GM18870 (cell line): ENCODE measurements at regions not wholly inside any gene's neighbourhood (a gene's known extent, or its start where the extent isn't known, plus 50 kb on each side); places are given as distances from the start of the nearest gene placed in this dataset.

Experiments used
- ATAC-seq: cut with Tn5 transposase; IDR thresholded peaks from one replicate; pipeline ENCODE4 v1.9.1; 2021; ENCODE audit warnings: moderate library complexity; ENCODE audit not compliant: unreplicated experiment

DNA sequence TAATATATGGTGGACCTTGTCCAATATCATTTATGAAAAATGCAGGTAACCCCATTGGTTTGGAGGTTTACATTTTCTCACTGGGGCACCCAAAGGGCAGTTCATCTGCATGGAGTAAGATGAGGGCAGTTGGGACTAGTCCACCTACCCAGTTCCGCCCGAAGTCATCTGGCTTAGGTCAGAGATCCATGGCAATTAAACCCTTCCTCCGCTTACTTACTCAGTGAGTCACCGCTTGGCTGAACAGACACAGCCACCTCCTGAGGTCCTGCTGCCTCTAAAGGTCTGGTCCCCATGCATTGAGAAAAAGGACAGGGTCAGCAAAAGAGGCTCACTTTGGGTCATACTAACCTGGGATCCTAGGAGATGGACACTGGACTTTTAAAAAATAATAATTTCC, 102.9 kb upstream of the PRL start:
- ATAC-seq, result no peak

DNA sequence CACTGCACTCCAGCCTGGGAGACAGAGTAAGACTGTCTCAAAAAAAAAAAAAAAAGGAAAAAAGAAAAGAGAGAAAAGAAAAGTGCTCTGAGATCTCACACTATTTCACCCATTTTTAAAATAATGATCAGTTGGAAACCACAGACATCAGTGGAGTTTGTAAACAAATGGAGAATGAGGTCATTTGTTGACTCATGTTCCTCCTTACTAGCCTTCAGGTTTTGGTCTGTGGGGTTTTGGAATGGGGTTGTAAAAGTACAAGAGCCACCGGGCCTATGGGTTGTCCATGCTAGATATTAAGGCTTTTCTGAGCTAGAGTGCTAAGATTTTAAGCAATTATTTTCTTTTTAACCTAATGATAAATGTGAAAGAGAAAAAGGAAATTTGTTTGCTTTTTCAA, 104.4 kb upstream of the PRL start:
- no peak for ATAC-seq

DNA sequence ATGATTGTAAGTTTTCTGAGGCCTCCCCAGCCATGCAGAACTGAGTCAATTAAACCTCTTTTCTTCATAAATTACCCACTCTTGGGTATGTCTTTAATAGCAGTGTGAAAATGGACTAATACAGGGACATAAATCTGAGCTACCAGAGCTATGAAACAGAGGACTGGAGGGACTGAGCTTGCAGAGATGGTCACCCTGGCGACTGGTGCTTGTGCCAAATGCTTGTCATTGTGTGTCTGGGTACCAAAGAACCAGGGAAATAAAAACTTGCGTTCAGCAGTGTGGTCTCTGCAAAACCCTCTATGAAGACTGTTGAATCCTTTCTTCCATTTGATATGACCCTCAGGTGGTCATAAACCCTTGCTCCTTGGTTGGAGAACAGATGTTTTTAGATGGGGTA, 105.1 kb upstream of the PRL start:
- no peak for ATAC-seq

DNA sequence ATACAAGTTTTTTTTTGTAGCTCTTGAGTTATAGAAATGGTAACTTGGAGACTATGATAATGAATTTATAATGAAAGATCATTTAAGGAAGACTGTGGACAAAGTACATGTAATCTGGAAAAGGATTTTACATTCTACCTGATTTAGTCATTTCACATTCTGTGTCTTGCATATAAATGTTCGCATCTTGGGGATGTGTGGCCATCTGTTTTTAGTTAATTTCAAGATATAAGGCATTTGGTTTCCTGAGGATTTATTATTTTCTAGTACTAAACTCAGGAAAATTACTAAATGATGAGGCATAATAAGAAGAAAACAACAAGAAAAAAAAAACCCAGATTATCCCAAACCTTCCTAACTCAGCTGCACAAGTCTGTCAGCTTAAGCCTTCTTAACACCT, 112.7 kb upstream of the PRL start:
- ATAC-seq, result no peak

DNA sequence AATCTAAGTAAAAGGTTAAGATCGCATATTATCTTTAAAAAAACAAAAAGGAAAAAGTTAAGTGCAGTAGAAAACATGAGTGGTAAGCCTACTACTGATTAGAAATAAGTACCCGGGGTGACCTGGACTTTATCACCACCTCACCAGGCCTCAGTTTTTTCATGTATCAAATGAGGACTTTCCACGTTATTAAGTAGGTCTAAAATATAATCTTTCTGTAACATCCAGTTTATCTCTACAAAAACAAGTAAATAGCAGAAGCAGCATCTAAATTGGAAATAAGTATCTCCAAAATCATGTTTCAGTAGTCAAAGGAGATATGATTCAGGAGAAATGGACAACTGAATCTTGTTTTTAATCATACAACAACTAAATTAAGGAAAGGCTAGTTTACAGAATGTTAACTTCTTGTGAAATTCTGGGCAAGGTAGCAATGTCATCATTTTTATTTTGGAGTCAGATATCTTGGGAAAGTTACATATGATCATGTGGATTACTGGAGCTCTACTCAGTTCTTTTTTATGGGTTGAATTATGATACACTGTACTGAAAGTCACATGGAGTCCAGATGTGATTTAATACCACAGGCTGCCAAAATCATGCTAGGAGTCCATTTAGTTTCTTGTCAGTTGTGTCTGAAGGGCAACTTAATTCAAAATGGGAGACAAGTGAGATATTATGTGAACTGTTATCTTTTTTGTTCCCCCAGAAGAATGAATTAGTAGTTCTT, 114.7 kb upstream of the PRL start:
- no peak for ATAC-seq

DNA sequence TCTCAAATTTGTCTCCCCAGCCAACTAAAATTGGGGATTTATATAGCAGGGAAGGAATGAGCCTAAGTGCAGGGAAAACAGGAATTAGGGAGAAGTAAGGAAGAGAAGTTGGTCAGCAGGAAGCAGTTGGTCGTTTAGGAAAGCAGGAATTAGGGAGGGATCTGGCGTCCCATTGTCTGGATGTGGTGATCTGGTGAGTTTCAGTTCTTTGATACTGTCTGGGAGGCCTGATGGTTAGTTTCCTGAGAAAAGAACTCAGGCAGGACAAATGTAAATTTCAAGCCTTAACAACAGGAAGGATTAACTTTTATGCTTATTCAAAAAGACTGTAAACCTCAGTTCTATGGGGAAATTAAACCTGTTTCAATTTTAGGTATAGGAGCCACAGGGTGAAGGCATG, 116.2 kb upstream of the PRL start:
- no peak for ATAC-seq

DNA sequence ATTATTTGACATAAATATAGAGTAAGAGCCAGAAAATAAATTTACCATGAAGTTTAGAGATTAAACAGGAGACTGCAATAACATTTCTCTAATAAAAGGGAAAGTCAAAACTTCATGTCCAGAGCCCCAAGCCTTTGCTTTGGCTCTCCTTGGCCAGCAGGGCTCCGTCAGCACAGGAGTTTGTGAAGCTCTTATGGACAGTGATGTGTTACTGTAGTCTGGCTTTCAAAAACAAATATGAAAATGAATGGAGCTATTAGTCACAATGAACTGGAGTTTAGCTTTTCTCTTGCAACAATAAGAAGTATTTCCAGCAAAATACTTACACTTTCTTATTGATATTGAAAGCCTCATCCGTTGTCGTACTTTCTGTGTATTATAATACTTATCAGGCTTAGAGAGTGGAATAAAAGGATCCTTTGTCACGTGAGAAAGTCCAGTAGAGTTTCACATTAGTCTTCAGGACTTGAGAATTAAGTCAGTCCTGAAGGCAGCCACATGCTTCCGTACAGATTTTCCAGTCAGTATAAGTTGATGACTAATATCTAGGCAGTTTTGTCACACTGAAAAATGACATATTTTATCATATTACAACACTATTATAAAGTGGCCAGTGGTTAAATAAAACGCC, 117.0 kb upstream of the PRL start:
- ATAC-seq, result no peak

DNA sequence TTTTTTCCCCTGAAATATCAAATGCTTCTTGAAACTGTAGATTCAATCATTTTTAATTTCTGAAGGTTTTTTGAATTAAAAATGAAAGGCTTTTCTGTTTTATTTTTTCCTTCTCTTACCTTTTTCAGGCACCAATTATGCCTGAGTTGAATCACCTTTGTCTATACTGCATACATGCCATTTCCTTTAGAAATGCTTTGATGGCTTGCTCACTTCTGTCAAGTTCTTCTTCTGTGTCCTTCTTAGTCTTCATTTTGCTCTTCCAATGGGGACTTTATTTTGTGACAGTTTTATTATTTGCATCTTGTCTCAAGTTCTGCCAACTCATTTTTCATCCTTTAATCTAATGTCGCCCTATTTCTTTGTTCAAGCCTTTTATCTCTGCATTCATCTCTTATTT, 121.9 kb upstream of the PRL start:
- ATAC-seq, result no peak

DNA sequence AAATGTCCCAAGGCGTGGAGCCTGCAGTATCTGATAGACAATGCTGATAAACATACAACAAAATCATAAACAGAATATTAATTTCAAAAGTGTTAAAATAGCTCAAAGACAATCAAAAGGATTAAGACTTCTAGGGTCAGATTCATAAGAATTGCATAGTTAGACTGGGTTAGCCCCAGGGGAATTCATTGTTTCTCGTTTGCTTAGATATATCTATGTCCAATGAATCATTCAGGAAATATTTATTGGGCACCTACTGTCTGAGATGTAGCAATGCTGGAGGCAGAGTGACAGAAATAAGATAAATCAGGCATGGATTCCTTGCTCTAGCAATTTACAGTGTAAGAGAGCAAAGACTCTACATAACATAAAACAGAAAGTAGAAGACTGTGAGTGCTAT, 124.4 kb upstream of the PRL start:
- no peak for ATAC-seq

DNA sequence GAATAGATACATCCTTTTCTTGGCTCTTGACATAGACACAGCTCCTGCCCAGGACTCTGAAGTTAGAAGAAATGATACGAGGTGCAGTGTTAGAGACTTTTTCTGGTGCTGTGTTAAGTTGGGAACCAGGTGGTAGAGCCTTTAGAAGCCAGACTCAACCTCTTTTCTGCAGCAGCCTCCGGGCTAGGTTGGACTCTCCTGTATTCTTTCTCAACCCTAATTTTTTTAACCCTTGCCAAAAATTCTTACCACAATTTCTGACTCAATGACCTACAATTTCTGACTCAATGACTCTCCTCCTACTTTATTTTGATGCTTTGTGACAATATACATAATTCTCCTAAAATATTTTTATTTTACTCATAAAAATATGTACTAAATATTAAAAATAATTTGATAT, 127.4 kb upstream of the PRL start:
- no peak for ATAC-seq

DNA sequence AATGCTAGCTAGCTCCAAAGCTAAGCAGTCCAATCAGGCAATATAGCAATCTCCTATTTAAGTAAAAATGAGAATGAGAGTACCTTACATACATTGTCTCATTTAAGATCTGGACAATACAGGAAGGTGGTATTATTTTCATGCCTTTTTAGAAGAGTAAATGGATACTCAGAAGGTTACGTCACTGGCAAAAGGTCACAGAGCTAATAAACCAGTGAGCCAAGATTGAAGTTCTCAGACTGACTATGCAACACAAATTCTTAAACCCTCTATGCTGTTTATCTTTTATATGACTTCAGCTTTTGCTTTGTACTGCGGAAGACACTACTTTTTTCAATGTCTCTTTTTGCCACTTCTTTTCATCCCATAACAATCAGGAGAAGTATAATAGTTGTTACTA, 135.2 kb upstream of the PRL start:
- ATAC-seq, result no peak

DNA sequence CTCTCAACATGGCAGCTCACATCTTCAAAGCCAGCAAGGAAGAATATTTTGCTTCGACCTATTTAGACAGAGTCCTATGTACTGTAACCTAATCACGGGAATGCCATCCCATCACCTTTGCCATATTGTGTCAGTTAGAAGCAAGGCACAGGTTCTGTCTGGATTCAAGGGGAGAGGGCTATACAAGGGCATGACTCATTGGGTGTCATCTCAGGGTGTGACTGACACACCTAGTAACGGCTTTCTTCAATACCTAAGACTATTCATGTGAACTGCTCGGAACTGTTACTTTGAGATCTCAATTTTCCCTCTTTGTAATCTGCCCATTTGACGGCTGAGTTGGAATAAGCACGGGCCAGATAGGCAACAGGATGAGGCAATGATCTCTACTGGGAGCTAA, 135.6 kb upstream of the HDGFL1 start:
- ATAC-seq, result no peak

DNA sequence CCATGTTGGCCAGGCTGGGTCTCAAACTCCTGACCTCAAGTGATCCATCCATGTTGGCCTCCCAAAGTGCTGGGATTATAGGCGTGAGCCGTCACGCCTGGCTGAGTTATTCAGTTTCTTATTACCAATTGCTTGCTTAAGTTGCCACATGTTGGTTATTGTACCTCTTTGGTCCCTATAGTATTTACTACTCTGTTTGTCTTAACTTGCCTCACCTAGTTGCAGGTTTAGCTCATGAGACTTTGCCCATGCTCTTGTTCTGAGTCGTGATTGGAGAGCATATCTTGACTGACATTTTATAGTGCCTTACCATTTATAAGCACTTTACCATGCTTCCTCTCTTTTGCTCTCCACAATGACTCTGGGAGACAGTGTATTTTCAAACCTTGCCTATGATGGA, 134.2 kb upstream of the HDGFL1 start:
- ATAC-seq, result no peak

DNA sequence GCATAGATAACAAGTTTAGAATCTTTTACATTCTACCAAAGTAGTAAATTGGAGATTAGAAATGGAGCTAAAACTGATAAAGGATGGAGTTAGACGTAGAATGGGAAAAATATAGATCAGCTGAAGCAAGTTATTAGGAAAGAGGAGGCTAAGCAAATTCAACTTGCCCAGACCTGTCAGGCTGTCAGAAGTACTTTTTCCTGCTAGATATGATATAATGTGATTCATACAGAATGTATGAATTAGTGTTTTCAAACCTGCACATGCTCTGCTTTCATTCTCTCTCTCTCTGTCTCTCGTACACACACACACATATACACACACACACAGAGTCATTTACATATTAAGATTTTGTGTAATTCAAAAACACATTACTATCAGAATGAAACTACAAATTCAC, 133.2 kb upstream of the HDGFL1 start:
- ATAC-seq, result no peak

DNA sequence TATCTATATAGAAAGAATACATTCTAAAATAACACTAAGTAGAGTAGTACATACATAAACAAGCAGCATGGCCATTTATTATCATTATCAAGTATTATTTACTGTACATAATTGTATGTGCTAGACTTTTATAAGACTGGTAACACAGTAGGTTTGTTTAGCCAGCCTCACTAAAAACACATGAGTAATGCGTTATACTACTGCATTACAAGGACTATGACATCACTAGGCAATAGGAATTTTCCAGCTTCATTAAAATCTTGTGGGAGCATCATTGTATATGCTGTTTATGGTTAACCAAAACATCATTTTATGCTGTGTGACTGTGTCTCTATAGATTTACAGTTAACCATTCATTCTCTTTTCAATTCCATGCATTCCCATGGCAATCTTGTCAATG, 131.7 kb upstream of the HDGFL1 start:
- no peak for ATAC-seq

DNA sequence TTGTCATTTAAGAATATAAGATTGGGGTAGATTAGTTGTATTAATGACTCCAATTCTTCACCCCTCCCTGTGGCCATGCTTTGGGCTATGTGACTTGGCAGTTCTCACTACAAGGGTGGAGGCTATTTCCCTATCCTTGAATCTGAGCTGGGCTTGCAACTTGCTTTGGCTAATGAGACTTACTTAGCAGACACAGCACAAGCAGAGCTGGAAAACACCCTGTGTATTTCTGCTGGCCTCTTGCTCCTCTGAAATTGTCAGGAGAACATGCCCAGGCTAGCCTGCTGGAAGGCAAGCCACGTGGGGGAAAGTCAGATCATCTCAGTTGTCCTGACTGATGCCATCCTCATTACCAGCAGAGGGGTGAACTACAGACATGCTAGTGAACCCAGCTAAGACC, 126.5 kb upstream of the HDGFL1 start:
- no peak for ATAC-seq

DNA sequence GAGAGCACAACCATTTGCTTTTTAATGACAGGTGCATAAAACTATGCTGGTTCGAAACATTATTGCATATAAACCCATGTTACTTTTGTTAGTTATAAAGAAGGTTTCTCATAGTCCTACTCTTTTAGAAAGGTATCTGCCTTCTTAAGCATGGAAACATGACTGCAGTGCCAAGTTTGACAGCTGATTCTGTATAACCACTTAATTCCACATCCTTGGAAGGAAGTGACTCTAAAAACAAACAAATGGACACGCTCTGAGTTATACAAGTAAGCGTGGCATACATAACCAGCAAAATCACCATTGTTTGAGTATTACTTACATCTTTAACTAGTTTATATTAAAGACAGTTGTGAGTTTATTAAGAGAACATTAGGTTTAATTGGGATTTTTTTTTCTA, 125.0 kb upstream of the HDGFL1 start:
- ATAC-seq, result no peak

DNA sequence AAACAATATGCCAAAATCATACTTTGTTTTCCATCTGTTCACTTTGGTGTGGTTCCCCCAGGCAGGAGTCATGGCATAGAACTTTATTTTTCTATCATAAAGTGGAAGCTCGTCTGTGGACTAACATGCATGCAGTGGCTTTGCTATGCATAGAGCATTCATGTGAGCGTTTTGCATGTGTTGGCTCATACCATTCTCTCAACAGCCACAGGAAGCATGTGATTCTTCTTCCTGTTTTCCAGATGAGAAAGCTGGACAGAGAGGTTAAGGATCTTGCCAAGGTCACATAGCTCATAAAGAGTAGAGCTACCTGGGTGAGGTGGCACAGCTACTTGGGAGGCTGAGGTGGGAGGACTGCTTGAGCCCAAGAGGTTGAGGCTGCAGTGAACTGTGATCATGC, 123.4 kb upstream of the HDGFL1 start:
- no peak for ATAC-seq

DNA sequence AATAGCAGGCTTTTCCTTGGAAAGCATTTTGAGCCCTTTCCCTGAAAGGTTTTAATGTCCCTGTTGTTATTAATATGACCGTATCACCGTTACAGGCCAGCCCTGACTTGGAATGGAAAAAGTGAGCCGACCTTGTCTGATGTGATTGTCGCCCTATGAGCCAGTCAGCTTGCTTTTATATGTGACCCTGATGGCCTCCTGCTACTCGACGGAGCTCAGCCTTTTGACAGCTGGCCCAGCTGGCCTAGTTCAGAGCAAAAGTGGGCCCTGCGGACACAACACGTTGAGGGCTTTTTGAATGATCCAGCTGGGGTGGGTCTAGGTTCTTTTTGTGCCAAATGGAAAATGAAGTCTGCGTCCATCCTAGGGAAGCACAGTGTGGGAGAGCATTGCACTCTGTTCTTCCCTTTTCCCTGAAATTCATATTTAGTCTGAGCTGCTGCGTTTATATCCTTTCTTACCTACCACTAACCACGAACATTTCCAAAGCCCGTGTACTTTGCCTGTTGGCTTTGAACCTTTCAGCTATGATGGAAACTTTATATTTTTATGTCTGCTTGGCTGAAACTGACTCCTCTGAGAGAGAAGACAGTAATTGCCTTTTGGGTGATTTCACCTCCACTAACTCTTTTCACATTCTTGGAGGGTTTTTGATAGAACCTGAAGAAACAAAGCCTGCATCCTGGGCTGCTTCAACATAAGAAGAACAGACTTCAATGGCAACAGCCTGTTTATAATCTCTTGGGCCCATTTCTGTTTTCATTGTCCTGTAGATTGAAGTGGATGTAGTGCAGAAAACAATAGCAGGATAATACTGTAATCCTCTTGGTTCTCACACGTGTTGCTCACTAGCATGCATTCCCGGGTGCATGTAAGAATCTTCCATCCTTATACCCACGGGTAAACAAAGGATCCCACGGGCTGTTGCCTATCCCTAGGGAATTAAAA, 121.8 kb upstream of the HDGFL1 start:
- ATAC-seq, result no peak

DNA sequence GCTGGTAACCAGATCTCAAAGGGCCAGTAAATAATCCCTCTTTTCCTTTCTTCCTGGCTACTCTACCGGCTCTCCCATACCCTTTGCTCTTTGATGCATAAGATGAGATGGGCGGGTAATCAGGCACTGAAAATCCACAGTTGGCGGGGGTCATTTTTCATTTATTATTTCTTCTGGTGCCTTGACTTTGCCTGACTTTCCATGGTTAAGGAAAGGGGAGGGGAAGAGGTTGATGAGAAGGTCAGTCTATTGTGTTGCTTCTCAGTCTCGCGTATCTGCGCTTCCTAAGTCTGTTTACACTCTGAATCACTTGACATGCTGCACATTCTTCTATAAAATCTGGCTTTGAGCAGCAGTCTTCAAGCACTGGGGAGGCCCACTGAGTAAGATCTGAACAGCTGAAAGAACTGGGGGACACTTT, 121.1 kb upstream of the HDGFL1 start:
- ATAC-seq, result no peak

DNA sequence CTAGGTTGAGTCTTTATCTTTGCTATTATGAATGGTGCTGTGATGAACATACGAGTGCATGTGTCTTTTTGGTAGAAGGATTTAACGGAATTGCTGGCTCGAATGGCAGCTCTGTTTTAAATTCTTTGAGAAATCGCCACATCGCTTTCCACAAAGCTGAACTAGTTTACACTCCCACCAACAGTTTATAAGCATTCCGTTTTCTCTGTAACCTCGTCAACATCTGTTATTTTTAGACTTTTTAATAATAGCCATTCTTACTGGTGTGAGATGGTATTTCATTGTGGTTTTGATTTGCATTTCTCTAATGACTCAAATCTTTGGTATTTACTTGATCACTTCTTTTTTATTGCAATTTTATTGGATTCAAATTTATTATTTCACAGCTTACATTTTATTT, 117.4 kb upstream of the HDGFL1 start:
- ATAC-seq, result no peak

DNA sequence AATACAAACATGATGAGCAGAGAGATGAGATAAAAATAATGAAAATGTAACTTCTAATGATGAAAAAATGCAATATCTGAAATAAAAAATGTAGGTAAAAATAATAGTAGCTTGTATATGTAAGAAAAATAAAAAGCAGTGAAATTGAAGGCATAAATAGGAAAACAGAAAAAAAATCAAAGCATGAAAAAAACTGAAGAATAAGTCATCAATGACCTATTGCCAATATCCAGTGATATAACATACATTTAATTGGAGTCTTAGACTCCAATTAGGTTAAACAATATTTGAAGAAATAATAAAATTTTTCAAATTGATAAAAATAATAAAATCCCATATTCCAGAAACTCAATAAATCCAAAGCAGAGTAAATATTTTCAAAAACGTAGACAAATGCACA, 114.0 kb upstream of the HDGFL1 start:
- no peak for ATAC-seq
